Transverse colon (tissue), 4 donors: ENCODE measurements at regions not wholly inside any gene's neighbourhood (a gene's known extent, or its start where the extent isn't known, plus 50 kb on each side); places are given as distances from the start of the nearest gene placed in this dataset.

Experiments used
- DNase-seq: peaks from one replicate; pipeline ENCODE4 v3.0.0-alpha.2; 2019
- H3K27ac ChIP-seq, 4 donors: fragments of 200-600 bp; sonication (generic); 2 replicates each; pipeline ENCODE4 v1.5.1; 2016 to 2018; ENCODE audit warnings: inconsistent platforms in 4 of 4
- H3K27me3 ChIP-seq: fragments of 200-600 bp; sonication (generic); 2 replicates; pipeline ENCODE4 v1.5.1; 2017; ENCODE audit warnings: inconsistent platforms
- H3K36me3 ChIP-seq, 4 donors: fragments of 200-600 bp; sonication (generic); 2 replicates each; pipeline ENCODE4 v1.5.1; 2017 to 2019; ENCODE audit warnings: inconsistent platforms in 4 of 4
- H3K4me1 ChIP-seq, 4 donors: fragments of 200-600 bp; sonication (generic); 2 replicates each; pipeline ENCODE4 v1.5.1; 2017 to 2020; ENCODE audit warnings: inconsistent platforms in 4 of 4
- H3K4me3 ChIP-seq, 4 donors: fragments of 200-600 bp; sonication (generic); 1 replicate in 1 of 4; 2 replicates in 3 of 4; pipeline versions ENCODE4 v1.5.1 to v1.6.1; 2017 to 2019; ENCODE audit warnings: inconsistent platforms in 4 of 4
- H3K9me3 ChIP-seq, 2 donors: fragments of 200-600 bp; sonication (generic); 2 replicates each; pipeline ENCODE4 v1.5.1; 2017 to 2019; ENCODE audit warnings: inconsistent platforms in 2 of 2
- EP300 ChIP-seq: sonication (generic); formaldehyde crosslinking; IDR thresholded peaks from one replicate; pipeline ENCODE4 v1.6.1; 2017; ENCODE audit warnings: antibody characterized with exemption, low read depth
- POLR2A ChIP-seq: fragments of 450-650 bp; IDR thresholded peaks from one replicate; pipeline ENCODE4 v1.6.1; 2016; ENCODE audit warnings: antibody characterized with exemption, mild to moderate bottlenecking, moderate library complexity
- POLR2AphosphoS5 ChIP-seq, 3 donors: sonication (generic); formaldehyde crosslinking; IDR thresholded peaks; one replicate each; pipeline ENCODE4 v1.6.1; 2016; ENCODE audit warnings: antibody characterized with exemption in 3 of 3
- WGBS, 2 donors: methylation state at CpG; one replicate each; pipeline ENCODE4 v1.1.5; 2018; ENCODE audit warnings: low coverage in 1 of 2; 5-methylcytosine and 5-hydroxymethylcytosine counted together
- in situ Hi-C, 4 donors: fragments of 200-750 bp; cut with MboI; loops; one replicate each; pipeline versions ENCODE4 v1.15.0 to v1.15.1; 2017; ENCODE audit warnings: low sequenced_read_pairs in 3 of 4, low pct_ligation_motif_present in 1 of 4, low pct_unique_long_range_greater_than_20kb in 1 of 4
- intact Hi-C: fragments of 100-400 bp; cut with DNase I; formaldehyde crosslinking; loops from one replicate; pipeline ENCODE4 v1.15.1; 2023; ENCODE audit warnings: low total_unique reads
- TF ChIP-seq, protein P1 (sequence below), 5 experiments: fragments of 200-600 bp in 3 of 5; fragments of 450-650 bp in 2 of 5; sonication (generic) in 3 of 5; IDR thresholded peaks; 1 replicate in 2 of 5; 2 replicates in 3 of 5; pipeline ENCODE4 v1.5.1; 2016 to 2017; ENCODE audit warnings: antibody characterized with exemption in 5 of 5, inconsistent platforms in 3 of 5, mild to moderate bottlenecking in 2 of 5, moderate library complexity in 1 of 5

DNA sequence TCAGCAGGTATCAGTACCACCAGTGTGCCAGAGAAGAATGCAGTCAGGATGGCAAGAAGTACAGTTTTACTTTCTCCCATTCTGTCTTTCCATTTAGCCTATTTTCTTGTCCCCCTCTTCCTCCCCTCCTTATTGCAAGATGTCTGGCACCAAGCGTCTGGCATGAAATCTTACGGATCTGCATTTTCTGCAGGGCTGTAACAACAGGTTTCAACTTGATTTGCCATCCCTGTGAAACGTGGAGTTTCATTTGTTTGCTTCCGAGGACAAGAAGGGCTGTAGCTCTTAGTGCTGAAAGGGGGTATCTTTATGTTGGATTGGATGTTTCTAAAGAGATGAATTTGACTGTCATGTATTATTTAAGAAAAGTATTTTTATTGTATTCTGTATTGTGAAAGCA is 1110.6 kb downstream of the BCL11B start:
- WGBS, 2 donors: 55 to 63% methylated on average over 4 of the region's 4 CpGs
- TF ChIP-seq POLR2AphosphoS5 (IDR thresholded peaks at IDR 0.05): no peak
- TF ChIP-seq, protein P1, sequence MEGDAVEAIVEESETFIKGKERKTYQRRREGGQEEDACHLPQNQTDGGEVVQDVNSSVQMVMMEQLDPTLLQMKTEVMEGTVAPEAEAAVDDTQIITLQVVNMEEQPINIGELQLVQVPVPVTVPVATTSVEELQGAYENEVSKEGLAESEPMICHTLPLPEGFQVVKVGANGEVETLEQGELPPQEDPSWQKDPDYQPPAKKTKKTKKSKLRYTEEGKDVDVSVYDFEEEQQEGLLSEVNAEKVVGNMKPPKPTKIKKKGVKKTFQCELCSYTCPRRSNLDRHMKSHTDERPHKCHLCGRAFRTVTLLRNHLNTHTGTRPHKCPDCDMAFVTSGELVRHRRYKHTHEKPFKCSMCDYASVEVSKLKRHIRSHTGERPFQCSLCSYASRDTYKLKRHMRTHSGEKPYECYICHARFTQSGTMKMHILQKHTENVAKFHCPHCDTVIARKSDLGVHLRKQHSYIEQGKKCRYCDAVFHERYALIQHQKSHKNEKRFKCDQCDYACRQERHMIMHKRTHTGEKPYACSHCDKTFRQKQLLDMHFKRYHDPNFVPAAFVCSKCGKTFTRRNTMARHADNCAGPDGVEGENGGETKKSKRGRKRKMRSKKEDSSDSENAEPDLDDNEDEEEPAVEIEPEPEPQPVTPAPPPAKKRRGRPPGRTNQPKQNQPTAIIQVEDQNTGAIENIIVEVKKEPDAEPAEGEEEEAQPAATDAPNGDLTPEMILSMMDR (IDR thresholded peaks at IDR 0.05): no peak
- no peak for TF ChIP-seq POLR2A
- no peak for TF ChIP-seq EP300
- in situ Hi-C loops: loop anchor here in 1 of 4 donors (25.0 kb wide), 1 partner anchor 1101 kb away; the partner anchor contains the start of gene BCL11B

DNA sequence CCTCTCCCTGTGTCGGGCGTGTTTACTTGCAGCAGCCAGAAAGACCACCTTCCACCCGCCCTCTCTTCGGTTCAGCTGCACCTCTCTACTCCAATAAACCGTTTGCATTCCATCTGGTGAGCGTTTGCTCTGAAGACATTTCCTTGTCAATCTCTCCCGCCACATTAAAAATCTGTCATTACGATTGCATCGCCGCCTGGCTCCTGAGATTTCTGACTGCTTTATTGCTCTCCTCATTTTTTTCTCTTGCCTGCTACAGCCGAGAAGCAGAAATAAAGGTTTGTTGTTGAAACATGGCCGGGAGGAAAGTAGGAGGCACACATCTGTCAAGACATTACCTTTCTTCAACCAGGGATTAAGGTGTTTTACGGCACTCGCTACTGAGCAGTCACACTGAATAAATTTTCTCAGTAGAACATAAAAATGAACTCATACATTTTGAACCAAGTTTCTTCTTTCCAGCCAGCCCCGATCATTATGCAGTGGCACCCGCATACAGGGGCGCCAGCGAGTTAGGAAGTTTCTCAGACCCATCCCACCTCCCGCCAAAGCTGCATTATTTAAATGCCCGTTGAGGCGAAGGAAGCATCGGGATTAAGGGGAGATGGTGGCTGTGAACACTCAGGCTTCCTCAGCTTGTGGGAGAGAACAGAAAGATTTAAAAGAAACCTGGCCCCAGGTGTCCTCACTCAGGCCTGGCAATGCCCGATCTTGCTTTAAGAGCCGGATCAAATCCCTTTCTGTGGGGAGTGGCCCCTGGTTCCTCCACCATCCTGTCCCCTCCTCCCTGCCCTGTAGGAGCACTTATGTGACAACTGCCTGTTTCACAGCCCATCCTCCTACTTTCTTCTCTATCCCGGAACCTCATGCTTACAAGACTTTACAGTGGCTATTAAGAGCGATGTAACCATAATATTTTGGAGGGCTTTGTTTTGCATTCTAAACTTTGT is 1108.9 kb downstream of the BCL11B start:
- WGBS, 2 donors: 40 to 42% methylated on average over 16 to 26 of the region's 26 CpGs
- no peaks in the 10 kb centered on the region for H3K9me3 ChIP-seq
- H3K27ac ChIP-seq: no peak overlapping the region
- in situ Hi-C loops (loop anchor here in 1 of 4 donors (25.0 kb wide), 1 partner anchor 1099 kb away; the partner anchor contains the start of gene BCL11B), intact Hi-C loops (no loop called here)
- TF ChIP-seq, protein P1 (IDR thresholded peaks at IDR 0.05): no peak
- no peak for TF ChIP-seq POLR2A
- no peak for TF ChIP-seq EP300
- TF ChIP-seq POLR2AphosphoS5 (IDR thresholded peaks at IDR 0.05): no peak
- peaks cover 15% of the 10 kb centered on the region for H3K27me3 ChIP-seq
- no peak overlapping the region for H3K4me3 ChIP-seq
- no peaks in the 10 kb centered on the region for H3K36me3 ChIP-seq
- H3K4me1 ChIP-seq: no peaks in the 10 kb centered on the region
- DNase-seq: no peak

More for the DNA sequence above, 1110.6 kb downstream of the BCL11B start:
- Histone ChIP-seq H3K36me3 (no peaks in the 10 kb centered on the region), H3K4me1 (no peaks in the 10 kb centered on the region), H3K9me3 (no peaks in the 10 kb centered on the region), H3K4me3 (no peak overlapping the region), H3K27ac (no peak overlapping the region), H3K27me3 (peaks cover 15% of the 10 kb centered on the region)
- DNase-seq: no peak
- intact Hi-C loops: no loop called here

DNA sequence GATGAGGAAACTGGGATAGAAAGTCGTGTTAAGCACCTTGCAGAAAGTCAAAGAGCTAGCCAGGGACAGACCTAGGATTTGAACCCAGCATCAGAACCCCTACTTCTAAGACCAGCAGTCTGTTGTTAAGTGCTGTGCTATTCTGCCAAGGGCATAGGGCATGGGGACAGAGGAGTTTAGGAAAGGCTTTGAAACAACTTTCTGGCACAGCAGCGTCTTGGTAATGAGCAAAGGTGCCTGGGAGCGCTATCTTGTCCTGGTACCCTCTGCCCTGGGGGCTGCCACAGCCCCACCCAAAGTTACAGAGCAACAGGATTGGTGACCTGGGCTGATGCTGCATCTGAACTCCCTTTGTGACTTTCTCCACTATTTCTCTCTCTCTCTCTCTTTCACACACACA is 1108.1 kb downstream of the BCL11B start:
- in situ Hi-C loops: loop anchor here in 1 of 4 donors (25.0 kb wide), 1 partner anchor 1098 kb away; the partner anchor contains the start of gene BCL11B
- Histone ChIP-seq H3K4me3 (no peak overlapping the region), H3K4me1 (no peaks in the 10 kb centered on the region), H3K27ac (no peak overlapping the region), H3K36me3 (no peaks in the 10 kb centered on the region), H3K27me3 (peaks cover 15% of the 10 kb centered on the region), H3K9me3 (no peaks in the 10 kb centered on the region)
- TF ChIP-seq POLR2A (no peak), EP300 (no peak), POLR2AphosphoS5 (IDR thresholded peaks at IDR 0.05) (no peak)
- TF ChIP-seq, protein P1 (IDR thresholded peaks at IDR 0.05): no peak
- 63% methylated on average over 3 of the region's 3 CpGs; no CpG with 5 or more reads in 1 of the 2 donors for WGBS, 2 donors
- intact Hi-C loops: no loop called here
- DNase-seq: no peak

DNA sequence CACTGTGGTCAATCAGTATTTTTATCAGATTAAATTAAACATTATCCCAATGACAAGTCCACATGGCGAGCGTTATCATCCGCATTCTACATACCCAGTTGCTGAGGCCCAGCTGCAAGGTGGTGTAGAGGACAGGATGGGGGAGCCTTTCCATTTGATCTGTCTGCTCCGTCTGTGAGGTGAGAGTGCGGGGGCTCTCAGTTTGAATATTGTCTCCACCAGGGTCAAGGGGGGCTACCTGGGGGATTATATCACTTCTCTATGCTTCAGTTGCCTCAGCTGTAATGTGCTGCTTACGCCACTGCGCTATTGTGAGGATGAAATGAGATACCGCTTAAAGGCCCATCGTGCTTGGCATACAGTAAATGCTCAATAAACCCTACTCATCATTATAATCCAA is 1106.0 kb downstream of the BCL11B start:
- TF ChIP-seq, protein P1 (IDR thresholded peaks at IDR 0.05): no peak
- no peak for TF ChIP-seq POLR2AphosphoS5 (IDR thresholded peaks at IDR 0.05)
- TF ChIP-seq EP300: no peak
- TF ChIP-seq POLR2A: no peak
- WGBS, 2 donors: 96% methylated on average over 9 of the region's 9 CpGs; no CpG with 5 or more reads in 1 of the 2 donors
- in situ Hi-C loops (loop anchor here in 1 of 4 donors (25.0 kb wide), 1 partner anchor 1096 kb away; the partner anchor contains the start of gene BCL11B), intact Hi-C loops (no loop called here)
- Histone ChIP-seq H3K27me3 (peaks cover 15% of the 10 kb centered on the region), H3K4me3 (no peak overlapping the region), H3K4me1 (no peaks in the 10 kb centered on the region), H3K36me3 (no peaks in the 10 kb centered on the region), H3K27ac (no peak overlapping the region), H3K9me3 (no peaks in the 10 kb centered on the region)
- no peak for DNase-seq
